D341Med (cell line): ENCODE measurements at regions not wholly inside any gene's neighbourhood (a gene's known extent, or its start where the extent isn't known, plus 50 kb on each side); places are given as distances from the start of the nearest gene placed in this dataset.
"Not testable (repeated sequence)": the region's sequence is repeated elsewhere in the genome, so short reads cannot be mapped to it uniquely, and the experiment has no call there.

Source experiments
- DNase-seq: peaks from one replicate; pipeline ENCODE4 v3.0.0; 2012; ENCODE audit warnings: low spot score

GRCh38 chr17:54494721-54495715, 405.6 kb upstream of the TOM1L1 start:
- DNase-seq = no peak

- DNase-seq = no peak
Observed at GRCh38 chr17:54505404-54505803, 395.2 kb upstream of the TOM1L1 start.

- no peak for DNase-seq
Observed at GRCh38 chr17:54518706-54519105, 381.9 kb upstream of the TOM1L1 start.

- no peak for DNase-seq
Observed at GRCh38 chr17:54521137-54521536, 379.5 kb upstream of the TOM1L1 start.

GRCh38 chr17:54524501-54524900, 376.2 kb upstream of the TOM1L1 start:
- DNase-seq = no peak

- DNase-seq = no peak
Observed at GRCh38 chr17:54527941-54528340, 372.7 kb upstream of the TOM1L1 start.

GRCh38 chr17:54530398-54530797, 370.3 kb upstream of the TOM1L1 start:
- no peak for DNase-seq

- DNase-seq = no peak
Observed at GRCh38 chr17:54536306-54536705, 364.3 kb upstream of the TOM1L1 start.

GRCh38 chr17:54537656-54538055, 363.0 kb upstream of the TOM1L1 start:
- no peak for DNase-seq

- peak; percentile 47 for DNase-seq
Observed at GRCh38 chr17:54544249-54544648, 356.4 kb upstream of the TOM1L1 start.

- no peak for DNase-seq
Observed at GRCh38 chr17:54559883-54560282, 340.8 kb upstream of the TOM1L1 start.

GRCh38 chr17:54608634-54609155, 292.0 kb upstream of the TOM1L1 start:
- no peak for DNase-seq

- no peak for DNase-seq
Observed at GRCh38 chr17:54620399-54620978, 280.2 kb upstream of the TOM1L1 start.

- no peak for DNase-seq
Observed at GRCh38 chr17:54623746-54624145, 276.9 kb upstream of the TOM1L1 start.

GRCh38 chr17:54626146-54626703, 274.4 kb upstream of the TOM1L1 start:
- DNase-seq = no peak

GRCh38 chr17:54639426-54639825, 261.2 kb upstream of the TOM1L1 start:
- DNase-seq = not testable (repeated sequence)

GRCh38 chr17:54662978-54663876, 237.4 kb upstream of the TOM1L1 start:
- peak; percentile 86 for DNase-seq

GRCh38 chr17:54666559-54666958, 234.1 kb upstream of the TOM1L1 start:
- DNase-seq = no peak

- no peak for DNase-seq
Observed at GRCh38 chr17:54678158-54678557, 222.5 kb upstream of the TOM1L1 start.

- DNase-seq = no peak
Observed at GRCh38 chr17:54680410-54680809, 220.2 kb upstream of the TOM1L1 start.

GRCh38 chr17:54694287-54694887, 206.3 kb upstream of the TOM1L1 start:
- peak; percentile 58 for DNase-seq
